KMS-11 (cell line): ENCODE measurements at regions not wholly inside any gene's neighbourhood (a gene's known extent, or its start where the extent isn't known, plus 50 kb on each side); places are given as distances from the start of the nearest gene placed in this dataset.
"Not testable (repeated sequence)": the region's sequence is repeated elsewhere in the genome, so short reads cannot be mapped to it uniquely, and the experiment has no call there.

ENCODE experiments used
- H2AFZ ChIP-seq: fragments of 200-600 bp; sonication (generic); 2 replicates; pipeline ENCODE4 v1.6.1; 2016; ENCODE audit warnings: antibody characterized with exemption, mixed run types, low read depth
- H3K27ac ChIP-seq: fragments of 200-600 bp; sonication (generic); 2 replicates; pipeline ENCODE4 v1.6.1; 2016; ENCODE audit warnings: mild to moderate bottlenecking, mixed run types
- H3K27me3 ChIP-seq: fragments of 200-600 bp; sonication (generic); 2 replicates; pipeline ENCODE4 v1.6.1; 2017; ENCODE audit warnings: mild to moderate bottlenecking, low read depth, mixed run types, moderate library complexity; ENCODE audit not compliant: insufficient read depth
- H3K36me3 ChIP-seq: fragments of 200-600 bp; sonication (generic); 2 replicates; pipeline ENCODE4 v1.6.1; 2017; ENCODE audit warnings: mild to moderate bottlenecking, mixed run types; ENCODE audit not compliant: insufficient read depth
- H3K4me1 ChIP-seq: fragments of 200-600 bp; sonication (generic); 2 replicates; pipeline ENCODE4 v1.6.1; 2016; ENCODE audit warnings: mild to moderate bottlenecking, low read depth, mixed run types; ENCODE audit not compliant: poor library complexity, severe bottlenecking
- H3K4me2 ChIP-seq: fragments of 200-600 bp; sonication (generic); 2 replicates; pipeline ENCODE4 v1.7.0; 2016; ENCODE audit warnings: mild to moderate bottlenecking, mixed run types
- H3K4me3 ChIP-seq: fragments of 200-600 bp; sonication (generic); IDR thresholded peaks from 2 replicates; pipeline ENCODE4 v1.6.1; 2017; ENCODE audit warnings: low read depth, low read length, mixed read lengths; ENCODE audit not compliant: insufficient read depth
- H3K79me2 ChIP-seq: fragments of 200-600 bp; sonication (generic); 2 replicates; pipeline ENCODE4 v1.6.1; 2016; ENCODE audit warnings: low read depth, mixed run types; ENCODE audit not compliant: insufficient read depth
- H3K9ac ChIP-seq: fragments of 200-600 bp; sonication (generic); 2 replicates; pipeline ENCODE4 v1.6.1; 2016; ENCODE audit warnings: mild to moderate bottlenecking, mixed run types
- H4K20me1 ChIP-seq: fragments of 200-600 bp; sonication (generic); 2 replicates; pipeline ENCODE4 v1.6.1; 2016; ENCODE audit warnings: mild to moderate bottlenecking, mixed run types; ENCODE audit not compliant: insufficient read depth
- TF ChIP-seq, protein P1 (sequence below): fragments of 200-600 bp; sonication (generic); conservative IDR thresholded peaks from 2 replicates; pipeline ENCODE4 v1.6.1; 2017; ENCODE audit warnings: low read depth, mild to moderate bottlenecking, antibody characterized with exemption, low read length, moderate library complexity, mixed read lengths

DNA sequence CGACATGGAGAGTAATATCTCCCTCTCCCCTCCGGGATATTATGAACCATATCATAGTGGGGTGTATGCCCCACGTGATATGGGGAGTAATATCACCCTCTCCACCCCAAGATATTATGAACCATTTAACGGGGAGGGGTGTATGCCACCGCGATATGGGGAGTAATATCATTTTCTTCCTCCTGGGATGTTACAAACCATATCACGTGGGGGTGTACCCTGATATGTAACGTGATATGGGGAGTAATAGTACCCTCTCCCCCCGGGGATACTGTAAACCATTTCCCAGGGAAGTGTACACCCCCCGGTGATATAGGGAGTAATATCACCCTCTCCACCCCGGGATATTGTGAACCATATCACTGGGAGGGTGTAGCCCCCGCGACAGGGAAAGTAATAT, 62.1 kb downstream of the ERICH4 start:
- TF ChIP-seq, protein P1, sequence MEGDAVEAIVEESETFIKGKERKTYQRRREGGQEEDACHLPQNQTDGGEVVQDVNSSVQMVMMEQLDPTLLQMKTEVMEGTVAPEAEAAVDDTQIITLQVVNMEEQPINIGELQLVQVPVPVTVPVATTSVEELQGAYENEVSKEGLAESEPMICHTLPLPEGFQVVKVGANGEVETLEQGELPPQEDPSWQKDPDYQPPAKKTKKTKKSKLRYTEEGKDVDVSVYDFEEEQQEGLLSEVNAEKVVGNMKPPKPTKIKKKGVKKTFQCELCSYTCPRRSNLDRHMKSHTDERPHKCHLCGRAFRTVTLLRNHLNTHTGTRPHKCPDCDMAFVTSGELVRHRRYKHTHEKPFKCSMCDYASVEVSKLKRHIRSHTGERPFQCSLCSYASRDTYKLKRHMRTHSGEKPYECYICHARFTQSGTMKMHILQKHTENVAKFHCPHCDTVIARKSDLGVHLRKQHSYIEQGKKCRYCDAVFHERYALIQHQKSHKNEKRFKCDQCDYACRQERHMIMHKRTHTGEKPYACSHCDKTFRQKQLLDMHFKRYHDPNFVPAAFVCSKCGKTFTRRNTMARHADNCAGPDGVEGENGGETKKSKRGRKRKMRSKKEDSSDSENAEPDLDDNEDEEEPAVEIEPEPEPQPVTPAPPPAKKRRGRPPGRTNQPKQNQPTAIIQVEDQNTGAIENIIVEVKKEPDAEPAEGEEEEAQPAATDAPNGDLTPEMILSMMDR, result no peak
- Histone ChIP-seq H3K27ac (no peak overlapping the region), H3K79me2 (no peaks in the 10 kb centered on the region), H3K36me3 (no peaks in the 10 kb centered on the region), H3K4me1 (no peaks in the 10 kb centered on the region), H3K9ac (no peak overlapping the region), H3K4me2 (no peak overlapping the region), H3K27me3 (peaks cover 43% of the 10 kb centered on the region), H4K20me1 (no peaks in the 10 kb centered on the region), H3K4me3 (no peak overlapping the region), H2AFZ (no peak overlapping the region)

DNA sequence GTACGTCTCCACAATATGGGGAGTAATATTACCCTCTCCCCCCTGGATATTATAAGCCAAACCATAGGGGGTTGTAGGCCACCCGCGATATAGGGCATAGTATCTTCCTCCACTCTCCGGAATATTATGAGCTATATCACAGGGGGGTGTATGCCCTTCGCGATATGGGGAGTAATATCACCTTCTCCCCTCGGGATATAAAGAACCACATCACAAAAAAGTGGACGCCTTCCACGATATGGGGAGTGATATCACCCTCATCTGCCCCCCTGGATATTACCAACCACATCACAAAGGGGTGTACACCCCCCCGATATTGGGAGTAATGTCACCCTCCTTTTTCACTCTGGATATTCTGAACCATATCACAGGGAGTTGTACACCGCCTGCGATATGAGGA, 65.5 kb upstream of the CEACAM21 start:
- H2AFZ ChIP-seq, result no peak overlapping the region
- H3K36me3 ChIP-seq, result no peaks in the 10 kb centered on the region
- H3K27ac ChIP-seq, result no peak overlapping the region
- no peaks in the 10 kb centered on the region for H4K20me1 ChIP-seq
- TF ChIP-seq, protein P1, result no peak
- no peak overlapping the region for H3K4me3 ChIP-seq
- H3K79me2 ChIP-seq, result no peaks in the 10 kb centered on the region
- H3K4me1 ChIP-seq, result no peaks in the 10 kb centered on the region
- H3K9ac ChIP-seq, result no peak overlapping the region
- H3K27me3 ChIP-seq, result peaks cover 57% of the 10 kb centered on the region; the same call in 1 of the 2 replicates
- H3K4me2 ChIP-seq, result no peak overlapping the region

DNA sequence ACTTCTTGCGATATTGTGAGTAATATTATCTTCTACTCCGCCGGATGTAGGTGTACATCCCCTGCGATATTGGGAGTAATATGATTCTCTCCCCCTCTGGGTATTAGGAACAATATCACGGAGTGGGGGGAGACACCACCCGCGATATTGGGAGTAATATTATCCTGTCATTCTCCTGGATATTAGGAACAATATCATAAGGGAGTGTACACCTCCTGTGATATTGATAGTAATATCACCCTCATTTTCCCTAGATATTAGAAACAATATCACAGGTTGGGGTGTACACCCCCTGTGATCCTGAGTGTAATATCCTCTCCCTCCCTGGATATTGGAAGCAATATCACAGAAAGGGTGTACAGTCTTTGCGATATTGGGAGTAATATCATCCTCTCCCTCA, 64.3 kb upstream of the CEACAM21 start:
- peaks cover 53% of the 10 kb centered on the region; the same call in 1 of the 2 replicates for H3K27me3 ChIP-seq
- H3K79me2 ChIP-seq, result no peaks in the 10 kb centered on the region
- TF ChIP-seq, protein P1, result no peak

DNA sequence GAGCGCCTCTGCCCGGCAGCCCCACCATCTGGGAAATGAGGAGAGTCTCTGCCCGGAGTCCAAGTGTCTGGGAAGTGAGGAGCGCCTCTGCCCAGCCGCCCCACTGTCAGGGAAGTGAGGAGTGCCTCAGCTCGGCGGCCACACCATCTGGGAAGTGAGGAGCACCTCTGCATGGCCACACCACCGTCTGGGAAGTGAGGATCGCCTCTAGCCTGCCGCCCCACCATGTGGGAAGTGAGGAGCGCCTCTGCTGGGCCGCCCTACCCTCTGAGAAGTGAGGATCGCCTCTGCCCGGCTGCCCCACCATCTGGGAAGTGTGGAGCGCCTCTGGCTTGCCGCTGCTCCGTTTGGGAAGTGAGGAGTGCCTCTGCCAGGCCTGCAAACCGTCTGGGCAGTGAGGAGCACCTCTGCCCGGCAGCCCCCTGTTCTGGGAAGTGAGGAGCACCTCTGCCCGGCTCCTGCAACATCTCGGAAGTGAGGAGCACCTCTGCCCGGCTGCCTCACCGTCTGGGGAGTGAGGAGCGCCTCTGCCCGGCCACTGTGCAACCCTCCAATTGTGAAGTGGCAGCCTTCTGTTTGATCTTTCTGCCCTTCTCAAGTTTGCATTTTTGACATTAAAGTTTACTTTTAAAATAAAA, 60.8 kb upstream of the CEACAM21 start:
- Histone ChIP-seq H3K4me1 (no peaks in the 10 kb centered on the region), H4K20me1 (no peaks in the 10 kb centered on the region), H2AFZ (no peak overlapping the region), H3K36me3 (no peaks in the 10 kb centered on the region), H3K4me3 (no peak overlapping the region), H3K4me2 (no peak overlapping the region), H3K27ac (no peak overlapping the region), H3K9ac (no peak overlapping the region), H3K27me3 (peaks cover 39% of the 10 kb centered on the region; the same call in 1 of the 2 replicates), H3K79me2 (no peaks in the 10 kb centered on the region)
- TF ChIP-seq, protein P1, result no peak

More for the DNA sequence above, 64.3 kb upstream of the CEACAM21 start:
- no peak overlapping the region for H3K9ac ChIP-seq
- H3K4me3 ChIP-seq, result no peak overlapping the region
- H3K4me1 ChIP-seq, result no peaks in the 10 kb centered on the region
- no peaks in the 10 kb centered on the region for H4K20me1 ChIP-seq
- H3K4me2 ChIP-seq, result no peak overlapping the region
- H3K27ac ChIP-seq, result no peak overlapping the region
- H2AFZ ChIP-seq, result no peak overlapping the region
- no peaks in the 10 kb centered on the region for H3K36me3 ChIP-seq

DNA sequence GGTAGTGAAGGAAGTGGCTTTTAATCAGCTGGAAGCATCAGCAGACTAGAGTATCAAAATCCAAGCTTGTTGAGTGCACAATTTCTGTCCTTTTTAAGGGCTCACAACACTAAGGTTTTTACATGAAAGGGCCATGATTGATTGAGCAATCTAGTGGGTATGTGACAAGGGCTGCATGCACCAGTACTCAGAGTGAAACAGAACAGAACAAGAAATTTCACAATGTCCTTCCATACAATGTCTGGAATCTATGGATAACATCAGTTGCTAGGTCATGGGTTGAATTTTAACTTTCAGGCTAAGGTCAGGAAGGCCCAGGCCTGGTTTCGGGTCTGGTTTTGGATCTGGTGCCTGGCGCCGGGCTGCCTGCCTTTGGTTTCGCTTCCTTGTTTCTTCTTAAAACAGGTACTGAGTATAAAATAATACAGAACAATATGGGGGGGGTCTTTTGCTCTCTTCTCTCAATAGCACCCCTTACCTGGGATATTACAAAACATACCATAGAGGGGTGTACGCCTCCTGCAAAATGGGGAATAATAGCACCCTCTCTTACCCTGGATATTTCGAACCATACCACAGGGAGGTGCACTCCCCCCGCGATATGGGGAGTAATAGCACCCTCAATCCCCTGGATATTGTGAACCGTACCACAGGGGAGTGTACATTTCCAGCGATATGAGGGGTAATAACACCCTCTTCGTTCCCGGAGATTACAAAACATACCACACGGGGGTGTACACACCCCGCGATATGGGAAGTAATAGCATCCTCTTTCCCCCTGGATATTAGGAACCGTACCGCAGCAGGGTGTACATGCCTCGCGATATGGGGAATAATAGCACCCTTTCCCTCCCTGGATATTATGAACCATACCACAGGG, 59.4 kb upstream of the CEACAM21 start:
- H3K27me3 ChIP-seq, result peaks cover 53% of the 10 kb centered on the region; the same call in 1 of the 2 replicates
- not testable (repeated sequence) for H3K27ac ChIP-seq, H3K36me3 ChIP-seq, H4K20me1 ChIP-seq, H3K4me2 ChIP-seq, H3K4me1 ChIP-seq, H3K79me2 ChIP-seq, H3K9ac ChIP-seq, H2AFZ ChIP-seq, H3K4me3 ChIP-seq
